ENCODE measurements at regions not wholly inside any gene's neighbourhood (a gene's known extent, or its start where the extent isn't known, plus 50 kb on each side); places are given as distances from the start of the nearest gene placed in this dataset.

DNA sequence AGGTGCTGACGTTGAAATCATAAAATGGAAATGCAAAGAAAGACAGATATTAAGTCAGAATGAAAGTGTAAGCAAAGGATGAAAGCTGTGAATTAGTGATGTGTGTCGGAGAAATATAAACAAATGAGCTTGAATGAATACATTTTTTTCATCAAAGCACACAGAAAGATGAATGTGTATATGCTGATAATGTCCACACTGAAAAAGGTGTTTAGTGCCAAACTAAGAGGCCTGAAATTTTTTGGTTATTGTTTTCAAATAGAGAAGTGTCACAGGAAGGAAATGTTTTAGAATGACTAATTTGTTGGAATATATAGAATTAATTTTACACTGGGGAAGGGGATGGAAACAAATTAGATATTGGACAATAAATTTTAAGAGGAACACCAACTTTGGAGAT, 1217.6 kb downstream of the PCDH18 start:
- Histone ChIP-seq H3K9me2 (replicated peaks; ENCODE audit: insufficient read depth, low read length) (no peaks in the 10 kb centered on the region), H3K36me3 (ENCODE audit: insufficient read depth, low read length) (no peaks in the 10 kb centered on the region), H4K20me1 (ENCODE audit: insufficient read depth, low read depth, low read length) (no peaks in the 10 kb centered on the region), H3K79me2 (ENCODE audit: low read length) (no peaks in the 10 kb centered on the region), H3K4me2 (ENCODE audit: low read depth, low read length, poor library complexity, severe bottlenecking) (no peak overlapping the region), H3K9me3 (ENCODE audit: low read length) (peaks cover 19% of the 10 kb centered on the region), H3K4me3 (ENCODE audit: low read length) (no peak overlapping the region), H3K4me1 (ENCODE audit: low read length) (no peaks in the 10 kb centered on the region), H3K27me3 (ENCODE audit: low read length) (no peaks in the 10 kb centered on the region), H3K9ac (ENCODE audit: low read length) (no peak overlapping the region), H3K27ac (ENCODE audit: low read length) (no peak overlapping the region), H2AFZ (ENCODE audit: low read length) (no peak overlapping the region)
- no peak for DNase-seq

DNA sequence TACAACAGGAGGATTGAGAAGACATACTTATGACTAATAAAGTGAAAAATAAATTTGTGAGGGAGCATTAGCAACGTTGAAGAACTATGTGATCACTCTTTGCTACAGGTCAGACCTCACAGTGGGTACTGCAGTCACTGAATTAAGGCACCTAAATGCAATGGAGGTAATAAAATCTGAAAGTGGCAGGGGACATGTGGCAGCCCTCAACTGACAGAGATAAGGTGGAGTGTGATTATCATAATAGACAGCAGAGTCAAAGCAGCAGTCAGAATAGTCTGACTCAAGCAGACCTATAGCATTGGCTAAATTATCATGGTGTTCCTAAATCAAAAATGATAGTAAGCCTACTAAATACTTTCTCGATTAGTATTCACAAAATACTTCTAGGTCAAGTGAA, 1220.5 kb downstream of the PCDH18 start:
- Histone ChIP-seq H3K9me2 (replicated peaks; ENCODE audit: insufficient read depth, low read length) (no peaks in the 10 kb centered on the region), H3K36me3 (ENCODE audit: insufficient read depth, low read length) (no peaks in the 10 kb centered on the region), H3K4me1 (ENCODE audit: low read length) (no peaks in the 10 kb centered on the region), H3K9me3 (ENCODE audit: low read length) (peaks cover 26% of the 10 kb centered on the region), H3K27me3 (ENCODE audit: low read length) (no peaks in the 10 kb centered on the region), H3K9ac (ENCODE audit: low read length) (no peak overlapping the region), H3K79me2 (ENCODE audit: low read length) (no peaks in the 10 kb centered on the region), H4K20me1 (ENCODE audit: insufficient read depth, low read depth, low read length) (no peaks in the 10 kb centered on the region), H2AFZ (ENCODE audit: low read length) (no peak overlapping the region), H3K27ac (ENCODE audit: low read length) (no peak overlapping the region), H3K4me3 (ENCODE audit: low read length) (no peak overlapping the region), H3K4me2 (ENCODE audit: low read depth, low read length, poor library complexity, severe bottlenecking) (no peak overlapping the region)
- DNase-seq: no peak

DNA sequence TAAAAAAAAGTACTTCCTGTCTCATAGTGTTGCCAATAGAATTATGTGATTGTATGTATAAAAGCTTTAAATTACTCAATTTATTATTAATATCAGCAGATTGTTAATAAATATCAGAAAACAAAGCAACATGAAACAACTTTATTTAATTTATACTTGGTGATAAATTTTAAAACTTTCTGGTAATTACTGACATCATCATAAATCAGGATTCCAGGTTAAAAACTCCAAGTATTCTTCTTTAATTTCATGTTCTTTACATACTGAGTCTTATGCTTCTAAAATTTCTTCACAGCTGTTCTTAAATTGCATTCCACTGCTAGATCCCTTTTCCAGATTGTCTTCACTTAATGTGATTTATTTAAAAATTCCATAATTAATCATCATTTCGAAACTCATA, 1224.5 kb downstream of the PCDH18 start:
- peaks cover 30% of the 10 kb centered on the region for H3K9me3 ChIP-seq (ENCODE audit: low read length)
- H3K36me3 ChIP-seq (ENCODE audit: insufficient read depth, low read length): no peaks in the 10 kb centered on the region
- no peaks in the 10 kb centered on the region for H4K20me1 ChIP-seq (ENCODE audit: insufficient read depth, low read depth, low read length)
- no peak for DNase-seq
- no peak overlapping the region for H2AFZ ChIP-seq (ENCODE audit: low read length)
- no peaks in the 10 kb centered on the region for H3K27me3 ChIP-seq (ENCODE audit: low read length)
- H3K4me3 ChIP-seq (ENCODE audit: low read length): no peak overlapping the region
- no peak overlapping the region for H3K4me2 ChIP-seq (ENCODE audit: low read depth, low read length, poor library complexity, severe bottlenecking)
- H3K9ac ChIP-seq (ENCODE audit: low read length): no peak overlapping the region
- H3K9me2 ChIP-seq (replicated peaks; ENCODE audit: insufficient read depth, low read length): no peaks in the 10 kb centered on the region
- H3K79me2 ChIP-seq (ENCODE audit: low read length): no peaks in the 10 kb centered on the region
- no peaks in the 10 kb centered on the region for H3K4me1 ChIP-seq (ENCODE audit: low read length)
- H3K27ac ChIP-seq (ENCODE audit: low read length): no peak overlapping the region

DNA sequence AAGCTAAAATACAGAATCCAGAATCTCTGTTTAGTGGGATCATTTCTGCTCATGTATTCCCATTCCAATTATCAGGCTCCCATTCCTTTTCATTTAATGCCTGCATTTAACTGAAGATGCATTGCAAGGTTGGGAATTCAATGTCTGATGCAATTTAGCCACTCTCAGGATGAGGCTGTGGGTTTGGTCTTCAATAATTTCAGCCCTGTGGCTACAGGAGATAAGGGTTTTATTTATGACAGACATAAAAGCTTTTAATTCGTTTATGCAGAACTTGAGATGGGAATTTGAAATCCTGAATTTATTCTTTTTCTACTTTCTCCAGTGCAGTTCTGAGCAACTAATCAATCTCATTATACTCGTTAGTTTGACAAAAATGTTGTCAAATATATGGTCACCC, 1225.9 kb downstream of the PCDH18 start:
- no peak overlapping the region for H3K9ac ChIP-seq (ENCODE audit: low read length)
- no peaks in the 10 kb centered on the region for H3K4me1 ChIP-seq (ENCODE audit: low read length)
- no peaks in the 10 kb centered on the region for H3K79me2 ChIP-seq (ENCODE audit: low read length)
- DNase-seq: no peak
- no peaks in the 10 kb centered on the region for H3K9me2 ChIP-seq (replicated peaks; ENCODE audit: insufficient read depth, low read length)
- H3K9me3 ChIP-seq (ENCODE audit: low read length): peaks cover 23% of the 10 kb centered on the region
- no peak overlapping the region for H3K4me2 ChIP-seq (ENCODE audit: low read depth, low read length, poor library complexity, severe bottlenecking)
- H4K20me1 ChIP-seq (ENCODE audit: insufficient read depth, low read depth, low read length): no peaks in the 10 kb centered on the region
- H2AFZ ChIP-seq (ENCODE audit: low read length): no peak overlapping the region
- no peak overlapping the region for H3K27ac ChIP-seq (ENCODE audit: low read length)
- no peak overlapping the region for H3K4me3 ChIP-seq (ENCODE audit: low read length)
- no peaks in the 10 kb centered on the region for H3K36me3 ChIP-seq (ENCODE audit: insufficient read depth, low read length)
- H3K27me3 ChIP-seq (ENCODE audit: low read length): no peaks in the 10 kb centered on the region

DNA sequence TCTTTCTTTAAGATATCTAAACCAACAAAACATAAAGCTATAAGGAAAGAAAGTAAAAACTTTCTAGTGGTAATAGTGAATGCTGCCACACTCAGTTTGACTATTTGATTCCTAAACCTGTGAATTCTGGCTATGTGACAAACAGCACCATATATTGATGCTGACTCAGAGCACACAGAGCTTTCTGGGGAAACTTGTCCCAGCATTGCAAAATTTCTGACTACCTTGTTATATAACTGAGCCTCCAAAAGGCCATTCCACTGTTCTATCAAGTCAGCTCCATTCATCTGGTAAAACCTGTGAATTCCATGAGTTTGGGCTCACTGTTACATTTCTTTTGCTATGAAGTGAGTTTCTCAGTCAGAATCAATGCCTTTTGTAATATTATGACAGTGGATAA, 1229.7 kb downstream of the PCDH18 start:
- Histone ChIP-seq H3K4me1 (ENCODE audit: low read length) (no peaks in the 10 kb centered on the region), H4K20me1 (ENCODE audit: insufficient read depth, low read depth, low read length) (no peaks in the 10 kb centered on the region), H3K36me3 (ENCODE audit: insufficient read depth, low read length) (no peaks in the 10 kb centered on the region), H3K9me3 (ENCODE audit: low read length) (peaks cover 15% of the 10 kb centered on the region), H3K4me3 (ENCODE audit: low read length) (no peak overlapping the region), H3K9me2 (replicated peaks; ENCODE audit: insufficient read depth, low read length) (no peaks in the 10 kb centered on the region), H3K4me2 (ENCODE audit: low read depth, low read length, poor library complexity, severe bottlenecking) (no peak overlapping the region), H2AFZ (ENCODE audit: low read length) (no peak overlapping the region), H3K27ac (ENCODE audit: low read length) (no peak overlapping the region), H3K27me3 (ENCODE audit: low read length) (no peaks in the 10 kb centered on the region), H3K9ac (ENCODE audit: low read length) (no peak overlapping the region), H3K79me2 (ENCODE audit: low read length) (no peaks in the 10 kb centered on the region)
- DNase-seq: no peak

DNA sequence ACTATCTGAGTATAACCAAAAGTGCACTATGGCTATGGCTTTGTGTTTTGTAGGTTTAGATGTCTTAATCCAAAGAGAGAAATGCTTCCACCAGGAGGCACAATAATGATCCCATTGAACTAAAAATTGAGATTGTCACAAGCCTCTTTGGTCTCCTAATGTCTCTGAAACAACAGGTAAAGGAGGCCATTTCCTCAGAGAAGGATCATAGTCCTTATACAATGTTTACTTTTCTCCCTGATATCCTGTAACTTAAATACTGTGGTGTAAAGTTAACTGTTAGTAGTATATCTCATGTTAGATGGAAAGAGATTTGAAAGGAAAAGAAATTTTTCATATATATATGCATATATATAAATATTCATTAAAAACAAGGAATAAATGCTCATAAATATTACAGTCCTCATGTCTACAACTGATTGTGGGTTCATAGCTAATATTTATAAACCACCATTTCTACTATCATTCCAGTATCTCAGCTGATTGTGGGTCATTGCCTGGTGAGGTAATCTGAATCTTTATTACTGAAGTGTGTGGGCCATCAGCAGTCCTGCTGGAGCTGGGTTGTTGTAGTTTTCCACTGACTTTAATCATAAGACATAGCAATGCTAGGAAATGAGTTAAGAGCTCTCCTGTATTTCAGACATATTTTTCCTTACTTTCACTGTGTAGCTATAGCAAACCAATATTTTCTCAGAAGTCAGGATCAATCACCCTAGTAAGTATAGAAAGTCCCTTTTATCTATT, 1230.4 kb downstream of the PCDH18 start:
- H2AFZ ChIP-seq (ENCODE audit: low read length): no peak overlapping the region
- no peaks in the 10 kb centered on the region for H3K36me3 ChIP-seq (ENCODE audit: insufficient read depth, low read length)
- no peak for DNase-seq
- no peaks in the 10 kb centered on the region for H4K20me1 ChIP-seq (ENCODE audit: insufficient read depth, low read depth, low read length)
- no peak overlapping the region for H3K9ac ChIP-seq (ENCODE audit: low read length)
- H3K4me1 ChIP-seq (ENCODE audit: low read length): no peaks in the 10 kb centered on the region
- H3K4me2 ChIP-seq (ENCODE audit: low read depth, low read length, poor library complexity, severe bottlenecking): no peak overlapping the region
- H3K9me3 ChIP-seq (ENCODE audit: low read length): peaks cover 15% of the 10 kb centered on the region
- H3K4me3 ChIP-seq (ENCODE audit: low read length): no peak overlapping the region
- no peaks in the 10 kb centered on the region for H3K9me2 ChIP-seq (replicated peaks; ENCODE audit: insufficient read depth, low read length)
- H3K27ac ChIP-seq (ENCODE audit: low read length): no peak overlapping the region
- no peaks in the 10 kb centered on the region for H3K79me2 ChIP-seq (ENCODE audit: low read length)
- no peaks in the 10 kb centered on the region for H3K27me3 ChIP-seq (ENCODE audit: low read length)

DNA sequence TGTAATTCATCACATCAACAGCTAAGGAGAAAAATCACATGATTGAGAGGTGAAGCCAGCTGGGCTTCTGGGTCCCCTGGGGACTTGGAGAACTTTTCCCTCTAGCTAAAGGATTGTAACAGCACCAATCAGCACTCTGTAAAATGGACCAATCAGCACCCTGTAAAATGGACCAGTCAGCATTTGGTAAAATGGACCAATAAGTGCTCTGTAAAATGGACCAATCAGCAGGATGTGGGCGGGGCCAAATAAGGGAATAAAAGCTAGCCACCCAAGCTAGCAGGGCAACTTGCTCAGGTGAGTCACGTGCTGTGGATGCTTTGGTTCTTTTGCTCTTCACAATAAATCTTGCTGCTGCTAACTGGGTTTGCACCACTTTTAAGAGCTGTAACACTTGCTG, 1248.3 kb downstream of the PCDH18 start:
- H4K20me1 ChIP-seq (ENCODE audit: insufficient read depth, low read depth, low read length): no peaks in the 10 kb centered on the region
- H3K4me3 ChIP-seq (ENCODE audit: low read length): no peak overlapping the region
- no peak for DNase-seq
- no peak overlapping the region for H3K4me2 ChIP-seq (ENCODE audit: low read depth, low read length, poor library complexity, severe bottlenecking)
- H3K4me1 ChIP-seq (ENCODE audit: low read length): no peaks in the 10 kb centered on the region
- no peaks in the 10 kb centered on the region for H3K36me3 ChIP-seq (ENCODE audit: insufficient read depth, low read length)
- H3K9me2 ChIP-seq (replicated peaks; ENCODE audit: insufficient read depth, low read length): no peaks in the 10 kb centered on the region
- no peaks in the 10 kb centered on the region for H3K27me3 ChIP-seq (ENCODE audit: low read length)
- H3K9me3 ChIP-seq (ENCODE audit: low read length): peaks cover 39% of the 10 kb centered on the region
- no peaks in the 10 kb centered on the region for H3K79me2 ChIP-seq (ENCODE audit: low read length)
- no peak overlapping the region for H3K27ac ChIP-seq (ENCODE audit: low read length)
- no peak overlapping the region for H2AFZ ChIP-seq (ENCODE audit: low read length)
- H3K9ac ChIP-seq (ENCODE audit: low read length): no peak overlapping the region

DNA sequence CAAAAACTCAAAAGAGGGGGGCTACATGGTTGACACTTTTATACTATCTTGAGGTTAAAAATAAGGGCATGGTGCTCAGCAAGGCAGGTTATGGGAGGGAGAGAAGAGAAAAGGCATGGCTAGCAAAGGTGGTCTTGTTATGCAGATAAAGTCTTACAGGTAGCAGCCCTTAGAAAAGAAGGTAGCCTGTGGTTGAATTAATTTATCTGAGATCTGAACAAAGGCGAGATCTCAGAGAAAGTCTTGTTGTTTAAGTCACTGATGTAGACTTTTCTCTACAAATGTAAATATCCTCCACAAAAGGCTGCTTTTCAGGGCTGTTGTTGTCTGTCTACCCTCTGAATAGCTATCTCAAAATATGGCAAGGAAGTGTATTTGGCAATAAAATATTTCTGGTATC, 1250.4 kb downstream of the PCDH18 start:
- Histone ChIP-seq H3K9me2 (replicated peaks; ENCODE audit: insufficient read depth, low read length) (no peaks in the 10 kb centered on the region), H2AFZ (ENCODE audit: low read length) (no peak overlapping the region), H3K9me3 (ENCODE audit: low read length) (peaks cover 46% of the 10 kb centered on the region), H3K27ac (ENCODE audit: low read length) (no peak overlapping the region), H4K20me1 (ENCODE audit: insufficient read depth, low read depth, low read length) (no peaks in the 10 kb centered on the region), H3K4me3 (ENCODE audit: low read length) (no peak overlapping the region), H3K79me2 (ENCODE audit: low read length) (no peaks in the 10 kb centered on the region), H3K36me3 (ENCODE audit: insufficient read depth, low read length) (no peaks in the 10 kb centered on the region), H3K4me2 (ENCODE audit: low read depth, low read length, poor library complexity, severe bottlenecking) (no peak overlapping the region), H3K4me1 (ENCODE audit: low read length) (no peaks in the 10 kb centered on the region), H3K9ac (ENCODE audit: low read length) (no peak overlapping the region), H3K27me3 (ENCODE audit: low read length) (no peaks in the 10 kb centered on the region)
- no peak for DNase-seq
